Activated T-helper 17 cell treated with anti-CD3 and anti-CD28 coated beads, Interleukin-2, amount 50 U/mL, for 72 hours (primary cell): ENCODE measurements at regions not wholly inside any gene's neighbourhood (a gene's known extent, or its start where the extent isn't known, plus 50 kb on each side); places are given as distances from the start of the nearest gene placed in this dataset.
A peak's percentile ranks its signal among the peaks of the same experiment; 100 is the strongest.

ENCODE experiments used
- ATAC-seq: fragments of 150-1000 bp; cut with Tn5 transposase; replicated peaks from 2 replicates; pipeline ENCODE4 v1.10.0; 2021; ENCODE audit warnings: mild to moderate bottlenecking, moderate library complexity
- H3K27ac Mint-ChIP-seq: one replicate; pipeline ENCODE4 v1.8.0; 2022; ENCODE audit warnings: mixed read lengths
- H3K27me3 Mint-ChIP-seq: one replicate; pipeline ENCODE4 v1.8.0; 2022; ENCODE audit warnings: mixed read lengths
- H3K36me3 Mint-ChIP-seq: one replicate; pipeline ENCODE4 v1.8.0; 2022; ENCODE audit warnings: low read depth, mild to moderate bottlenecking, mixed read lengths
- H3K4me1 Mint-ChIP-seq: one replicate; pipeline ENCODE4 v1.8.0; 2022; ENCODE audit warnings: mixed read lengths
- H3K4me3 Mint-ChIP-seq: one replicate; pipeline ENCODE4 v1.8.0; 2022; ENCODE audit warnings: mild to moderate bottlenecking, mixed read lengths
- H3K9me3 Mint-ChIP-seq: one replicate; pipeline ENCODE4 v1.8.0; 2022; ENCODE audit warnings: mixed read lengths

DNA sequence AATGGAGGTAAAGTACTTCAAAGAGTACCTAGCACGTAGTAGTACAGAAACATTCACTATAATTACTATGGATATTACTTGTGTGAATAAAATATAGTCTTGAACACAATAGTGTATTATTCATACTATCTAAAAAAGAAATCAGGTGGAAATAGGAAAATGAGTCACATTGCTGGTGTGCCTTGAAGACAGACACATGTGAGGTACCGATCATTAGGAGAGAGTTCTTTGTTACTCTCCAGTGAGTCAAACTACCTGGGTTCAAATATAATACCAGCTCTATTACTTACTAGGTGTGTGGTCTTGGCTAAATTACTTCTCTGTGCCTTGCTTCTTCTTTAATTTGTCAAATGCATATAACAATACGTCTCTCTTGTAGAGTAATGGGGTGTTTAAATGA, 50.8 kb upstream of the BEND6 start:
- Mint-ChIP-seq H3K4me3 (no peak overlapping the region), H3K36me3 (no peaks in the 10 kb centered on the region), H3K9me3 (no peaks in the 10 kb centered on the region), H3K27ac (no peak overlapping the region), H3K27me3 (peaks cover 11% of the 10 kb centered on the region), H3K4me1 (no peaks in the 10 kb centered on the region)
- no peak for ATAC-seq

DNA sequence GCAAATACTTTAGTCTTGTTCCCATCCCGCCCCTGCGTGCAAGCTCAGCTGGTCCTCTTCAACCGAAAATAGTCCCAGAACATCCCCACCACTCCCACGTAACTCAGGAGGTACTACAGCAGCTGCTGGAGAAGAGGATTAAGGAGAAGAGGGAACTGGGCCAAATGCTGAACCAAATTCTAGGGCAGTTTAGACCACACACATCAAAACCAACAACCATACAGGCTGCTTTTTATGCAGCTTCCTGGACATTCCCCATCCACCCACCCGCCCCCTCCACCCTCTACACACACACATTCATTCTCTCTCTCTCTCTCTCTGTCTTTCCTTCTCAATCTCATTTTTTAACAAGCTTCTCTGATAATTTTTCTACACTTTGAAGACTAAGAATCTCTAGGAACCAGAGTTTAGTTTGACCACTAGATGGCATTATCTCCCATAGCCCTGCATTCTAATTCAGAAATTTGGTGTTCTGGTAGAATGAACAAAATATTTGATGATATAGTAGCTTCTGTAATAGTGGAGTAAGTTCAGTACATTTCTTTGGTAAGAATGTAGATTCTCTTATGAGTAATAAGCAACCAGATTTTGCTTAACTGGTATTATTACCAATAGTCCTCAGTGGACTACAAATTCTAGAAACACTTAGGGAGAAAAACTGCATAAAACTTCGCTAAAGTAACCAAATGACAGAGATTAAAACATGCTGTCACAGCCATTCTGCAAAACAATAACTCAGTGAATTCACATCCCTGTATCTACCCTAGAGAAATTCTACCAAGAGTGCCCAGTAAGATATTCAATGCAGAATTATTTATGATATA, 52.1 kb upstream of the BEND6 start:
- no peaks in the 10 kb centered on the region for H3K36me3 Mint-ChIP-seq
- H3K4me3 Mint-ChIP-seq, result no peak overlapping the region
- H3K9me3 Mint-ChIP-seq, result no peaks in the 10 kb centered on the region
- no peak for ATAC-seq
- no peak overlapping the region for H3K27ac Mint-ChIP-seq
- peaks cover 10% of the 10 kb centered on the region for H3K27me3 Mint-ChIP-seq
- H3K4me1 Mint-ChIP-seq, result no peaks in the 10 kb centered on the region

DNA sequence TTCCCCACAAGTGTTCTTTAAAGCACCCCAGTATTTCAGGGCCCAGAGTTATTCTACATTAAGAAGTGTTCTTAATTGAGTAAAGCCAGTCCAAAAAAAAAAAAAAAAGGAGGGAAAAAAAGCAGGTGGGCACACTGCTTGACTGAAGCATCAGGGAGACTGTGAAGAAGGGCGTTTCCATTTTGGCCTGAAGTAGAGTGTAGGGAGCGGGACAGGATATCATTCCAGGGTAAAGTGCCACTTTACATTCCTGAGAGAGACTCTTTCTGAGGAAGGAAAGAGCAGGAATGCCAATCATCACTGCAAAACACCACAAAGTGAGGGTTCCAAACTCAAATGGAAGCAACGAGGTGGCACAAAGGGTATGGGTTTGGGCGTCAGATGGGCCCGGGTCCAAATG, 54.1 kb upstream of the BEND6 start:
- ATAC-seq, result no peak
- H3K27me3 Mint-ChIP-seq, result peaks cover 10% of the 10 kb centered on the region
- H3K4me1 Mint-ChIP-seq, result no peaks in the 10 kb centered on the region
- no peaks in the 10 kb centered on the region for H3K36me3 Mint-ChIP-seq
- H3K4me3 Mint-ChIP-seq, result no peak overlapping the region
- no peak overlapping the region for H3K27ac Mint-ChIP-seq
- no peaks in the 10 kb centered on the region for H3K9me3 Mint-ChIP-seq

DNA sequence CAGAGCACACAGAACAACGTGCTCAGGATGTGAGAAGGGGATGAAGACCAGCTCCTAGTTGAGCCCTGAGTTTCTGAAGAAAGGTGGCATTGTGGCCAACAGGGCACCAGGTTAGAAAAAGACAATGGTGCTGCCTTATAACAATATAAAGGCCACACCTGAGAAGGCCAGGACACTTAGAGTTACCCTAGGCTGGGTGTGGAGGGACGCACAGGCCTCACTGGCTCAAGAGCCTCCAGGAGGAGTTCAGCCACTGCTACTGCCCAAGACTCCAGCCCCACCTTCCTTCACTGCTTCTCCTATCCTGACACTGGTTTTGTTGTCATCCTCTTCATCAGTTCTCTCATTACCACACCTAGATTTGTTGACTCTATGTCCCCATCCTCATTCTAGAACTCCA, 55.2 kb upstream of the BEND6 start:
- Mint-ChIP-seq H3K36me3 (no peaks in the 10 kb centered on the region), H3K4me1 (no peaks in the 10 kb centered on the region), H3K4me3 (no peak overlapping the region), H3K9me3 (no peaks in the 10 kb centered on the region), H3K27me3 (peaks cover 10% of the 10 kb centered on the region), H3K27ac (no peak overlapping the region)
- no peak for ATAC-seq

DNA sequence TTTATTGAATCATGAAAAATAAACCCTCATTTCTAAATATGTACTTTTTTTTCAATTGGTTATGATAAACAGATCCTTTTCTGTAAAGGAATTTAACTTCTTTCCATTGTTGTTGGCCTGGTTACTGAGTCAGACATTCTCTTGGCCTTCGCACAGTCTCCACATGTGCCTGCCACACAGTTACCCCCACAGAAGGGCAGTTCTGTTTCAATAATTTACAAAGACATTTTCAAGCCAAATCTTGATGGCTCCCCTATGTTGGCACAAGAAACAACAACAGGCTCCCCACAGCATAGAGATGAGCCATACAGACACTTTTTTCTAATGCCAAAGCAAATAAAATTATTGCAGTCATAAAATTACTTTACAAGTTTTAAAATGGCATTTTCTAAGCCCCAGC, 55.6 kb upstream of the BEND6 start:
- Mint-ChIP-seq H3K27ac (no peak overlapping the region), H3K27me3 (peaks cover 10% of the 10 kb centered on the region), H3K36me3 (no peaks in the 10 kb centered on the region), H3K4me3 (no peak overlapping the region), H3K4me1 (no peaks in the 10 kb centered on the region), H3K9me3 (no peaks in the 10 kb centered on the region)
- ATAC-seq, result no peak

DNA sequence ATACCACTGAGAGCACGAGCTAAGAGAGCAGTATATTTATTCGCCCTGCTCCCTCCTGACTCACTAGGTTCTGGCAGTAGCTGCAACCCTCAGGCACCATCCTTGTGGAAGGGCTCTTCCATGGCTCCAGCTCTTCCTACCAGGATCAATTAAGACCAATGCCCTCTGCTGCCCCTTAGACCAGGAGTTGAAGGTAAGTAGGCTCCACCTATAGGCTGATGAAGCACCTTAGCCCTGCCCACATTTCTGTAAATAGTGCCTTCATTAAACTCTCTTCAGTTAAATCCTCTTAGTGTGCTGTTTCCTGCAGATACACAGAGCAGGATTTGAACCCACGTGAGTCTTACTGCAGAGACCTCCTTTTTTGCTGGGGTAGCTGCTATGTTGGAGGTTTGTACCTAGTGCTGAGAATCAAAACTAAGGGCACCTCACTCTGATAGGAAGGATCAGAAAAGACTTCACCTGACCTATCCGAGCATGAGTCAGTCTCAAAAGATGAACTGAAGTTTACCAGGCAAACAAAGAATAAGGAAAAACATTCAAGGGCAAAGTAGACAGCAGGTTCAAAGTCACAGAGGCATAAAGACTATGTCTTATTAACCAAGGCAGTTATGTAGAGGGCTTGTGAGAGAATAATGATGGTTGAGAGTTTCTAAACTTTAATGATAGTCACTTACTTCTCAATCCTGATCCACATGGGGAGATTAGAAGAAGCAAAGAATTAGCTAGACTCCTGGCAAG, 56.9 kb upstream of the BEND6 start:
- Mint-ChIP-seq H3K36me3 (no peaks in the 10 kb centered on the region), H3K4me1 (no peaks in the 10 kb centered on the region), H3K27ac (no peak overlapping the region), H3K9me3 (no peaks in the 10 kb centered on the region), H3K27me3 (peaks cover 9% of the 10 kb centered on the region), H3K4me3 (no peak overlapping the region)
- ATAC-seq, result no peak

DNA sequence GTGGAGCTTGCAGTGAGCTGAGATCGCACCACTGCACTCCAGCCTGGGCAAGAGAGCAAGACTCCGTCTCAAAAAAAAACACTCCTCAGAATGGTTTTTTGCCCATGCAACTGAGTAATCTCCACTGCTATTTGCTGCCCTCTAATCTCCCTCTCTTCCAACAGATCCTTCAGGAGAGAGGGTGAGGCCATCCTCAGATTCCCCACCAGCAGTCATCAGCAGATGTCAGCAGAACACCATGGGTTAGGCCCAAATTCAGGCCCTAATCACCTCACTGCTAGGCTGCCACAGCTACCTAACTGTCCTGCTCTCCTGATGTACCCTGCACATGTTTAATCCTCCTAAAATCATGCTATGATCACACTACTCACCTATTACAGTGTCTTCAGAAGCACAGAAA, 63.2 kb upstream of the BEND6 start:
- ATAC-seq, result no peak
- peaks cover 3% of the 10 kb centered on the region for H3K27me3 Mint-ChIP-seq
- peaks cover 10% of the 10 kb centered on the region for H3K4me1 Mint-ChIP-seq
- peak overlapping the region; percentile 29 for H3K27ac Mint-ChIP-seq
- no peaks in the 10 kb centered on the region for H3K36me3 Mint-ChIP-seq
- H3K9me3 Mint-ChIP-seq, result no peaks in the 10 kb centered on the region
- no peak overlapping the region for H3K4me3 Mint-ChIP-seq

DNA sequence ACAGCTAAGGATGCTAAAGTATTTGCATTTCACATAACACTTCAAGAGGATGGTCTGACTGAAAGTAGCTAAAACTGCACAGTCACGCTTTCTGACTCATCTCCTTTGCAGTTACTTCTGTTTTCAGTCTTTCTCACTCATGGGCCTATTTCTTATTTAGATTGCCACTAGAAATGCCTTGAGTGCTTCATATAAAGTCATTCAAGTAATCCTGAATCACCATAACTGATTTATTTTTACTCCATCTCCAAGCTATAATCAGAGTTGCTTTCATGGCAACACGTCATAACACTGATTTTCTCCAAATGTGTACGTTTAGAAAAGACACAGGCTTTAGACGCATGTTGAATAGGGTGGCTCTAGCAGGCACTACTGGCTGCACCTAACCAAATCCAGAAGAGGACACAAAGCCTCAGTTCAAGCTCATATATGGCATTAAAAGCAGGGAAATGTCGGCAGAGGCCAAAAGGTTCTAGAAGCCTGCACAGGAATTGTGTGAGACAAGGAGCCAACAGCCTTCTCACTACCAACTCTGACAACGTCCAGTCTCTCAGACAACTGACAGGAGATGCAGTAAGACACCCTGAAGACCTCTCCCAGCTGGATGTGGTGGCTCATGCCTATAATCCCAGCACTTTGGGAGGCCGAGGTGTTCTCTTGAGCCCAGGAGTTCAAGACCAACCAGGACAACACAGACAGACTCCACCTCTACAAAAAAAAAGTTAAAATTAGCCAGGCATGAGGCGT, 64.1 kb upstream of the BEND6 start:
- Mint-ChIP-seq H3K4me3 (no peak overlapping the region), H3K9me3 (no peaks in the 10 kb centered on the region), H3K27me3 (no peaks in the 10 kb centered on the region), H3K27ac (peak overlapping the region; percentile 25), H3K4me1 (peaks cover 10% of the 10 kb centered on the region), H3K36me3 (no peaks in the 10 kb centered on the region)
- ATAC-seq, result peak; percentile 91

DNA sequence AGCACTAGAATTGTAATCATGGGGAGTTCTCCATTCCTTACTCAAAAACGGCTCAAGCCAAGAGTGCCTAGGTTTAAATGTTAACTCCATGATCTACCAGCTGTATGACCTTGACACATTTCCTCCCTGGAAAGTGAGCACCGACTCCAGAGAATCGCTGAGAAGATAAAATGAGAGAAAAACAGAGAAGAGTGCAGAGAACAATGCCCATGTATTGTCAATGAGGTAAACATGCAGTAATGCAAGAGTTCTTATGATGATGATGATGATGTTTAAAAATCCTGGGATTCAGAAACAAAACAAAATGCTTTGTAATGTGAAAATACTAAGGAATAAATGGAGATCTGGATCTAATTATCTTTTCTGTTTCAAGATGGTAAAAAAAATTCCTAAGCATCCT, 64.8 kb upstream of the BEND6 start:
- Mint-ChIP-seq H3K9me3 (no peaks in the 10 kb centered on the region), H3K4me3 (no peak overlapping the region), H3K4me1 (peaks cover 10% of the 10 kb centered on the region), H3K36me3 (no peaks in the 10 kb centered on the region), H3K27me3 (no peaks in the 10 kb centered on the region), H3K27ac (peak overlapping the region; percentile 48)
- ATAC-seq, result no peak

DNA sequence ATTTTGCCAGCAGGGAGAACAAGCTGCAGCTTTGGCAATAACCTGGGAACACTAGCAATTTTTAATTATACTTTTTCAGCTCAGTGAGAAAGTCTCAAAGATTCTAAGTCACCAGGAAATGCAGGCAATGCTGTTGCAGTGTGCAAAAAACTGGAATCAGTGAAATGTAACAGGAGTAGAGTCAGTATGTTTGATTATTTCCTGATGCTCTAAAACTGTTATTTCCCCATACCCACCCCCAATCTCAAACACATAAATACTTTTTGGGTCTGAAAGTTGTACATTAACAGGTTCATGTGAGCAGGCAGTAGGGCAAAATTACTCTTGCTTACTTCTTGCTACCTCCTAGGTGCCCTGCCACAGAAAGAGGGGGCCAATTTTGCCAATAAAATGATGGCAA, 65.4 kb upstream of the BEND6 start:
- Mint-ChIP-seq H3K27me3 (peaks cover under 1% of the 10 kb centered on the region), H3K9me3 (no peaks in the 10 kb centered on the region), H3K4me3 (no peak overlapping the region), H3K27ac (peak overlapping the region; percentile 48), H3K36me3 (no peaks in the 10 kb centered on the region), H3K4me1 (peaks cover 10% of the 10 kb centered on the region)
- ATAC-seq, result no peak

DNA sequence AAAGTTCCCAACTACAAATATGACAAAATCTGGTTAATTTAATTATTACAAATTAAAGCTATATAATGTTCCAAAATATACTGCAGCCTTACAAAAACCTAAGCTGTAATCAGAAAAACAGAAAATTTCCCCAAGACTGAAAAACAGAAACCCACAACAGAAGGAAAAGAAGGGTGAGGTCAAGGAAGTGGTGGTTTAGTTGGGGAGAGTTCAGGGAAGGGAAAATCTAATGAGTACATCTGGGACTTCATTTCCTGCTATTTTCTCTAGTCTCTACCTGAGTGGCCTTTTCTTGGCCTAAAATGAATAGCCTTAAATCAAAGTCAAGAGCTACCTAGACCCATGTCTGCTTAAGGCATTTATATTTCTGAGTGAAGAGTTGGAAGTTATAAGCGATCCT, 66.2 kb upstream of the BEND6 start:
- H3K4me3 Mint-ChIP-seq, result no peak overlapping the region
- ATAC-seq, result no peak
- peaks cover 10% of the 10 kb centered on the region for H3K4me1 Mint-ChIP-seq
- H3K27ac Mint-ChIP-seq, result no peak overlapping the region
- H3K27me3 Mint-ChIP-seq, result peaks cover 3% of the 10 kb centered on the region
- no peaks in the 10 kb centered on the region for H3K36me3 Mint-ChIP-seq
- H3K9me3 Mint-ChIP-seq, result no peaks in the 10 kb centered on the region

DNA sequence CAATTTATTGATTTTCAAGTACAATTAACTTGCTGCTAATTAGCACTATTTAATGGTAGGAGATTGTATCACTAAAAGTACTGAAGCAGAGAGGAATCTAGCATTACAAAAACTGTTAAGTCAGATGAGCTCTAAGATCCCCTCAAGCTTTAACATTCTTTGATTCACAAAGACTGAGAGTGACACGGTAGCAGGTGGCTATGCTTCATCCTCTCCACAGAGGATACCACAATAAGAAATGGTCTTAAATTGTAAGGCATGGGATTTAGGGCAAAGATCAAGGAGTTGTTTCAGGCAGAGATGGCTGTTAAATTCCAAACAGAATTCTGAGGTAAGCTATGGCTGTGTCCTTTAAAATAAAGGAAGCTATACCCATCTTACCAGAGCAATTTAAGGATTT, 67.8 kb upstream of the BEND6 start:
- Mint-ChIP-seq H3K9me3 (no peaks in the 10 kb centered on the region), H3K4me3 (no peak overlapping the region), H3K27me3 (peaks cover 3% of the 10 kb centered on the region), H3K4me1 (peaks cover 10% of the 10 kb centered on the region), H3K27ac (no peak overlapping the region), H3K36me3 (no peaks in the 10 kb centered on the region)
- no peak for ATAC-seq

DNA sequence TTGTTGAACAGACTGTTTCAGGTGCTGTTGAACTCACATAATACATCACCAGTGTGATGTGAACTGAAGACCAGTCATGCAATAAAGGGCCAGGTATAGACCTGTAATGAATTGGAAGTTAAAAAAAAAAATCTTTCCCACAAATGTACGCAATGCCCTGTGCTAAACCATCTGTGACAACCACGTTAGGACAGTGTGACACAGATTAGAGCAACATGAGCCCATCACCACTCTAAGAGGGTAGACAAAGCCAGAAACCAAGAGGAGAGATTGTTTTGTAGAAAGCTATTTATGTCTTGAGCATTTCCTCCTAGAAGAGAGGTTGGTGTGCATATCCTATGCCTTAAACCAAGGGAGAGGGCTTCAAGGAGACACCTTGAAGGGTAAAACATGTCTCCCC, 77.0 kb upstream of the BEND6 start:
- Mint-ChIP-seq H3K4me1 (no peaks in the 10 kb centered on the region), H3K27ac (no peak overlapping the region), H3K4me3 (no peak overlapping the region), H3K36me3 (no peaks in the 10 kb centered on the region), H3K9me3 (no peaks in the 10 kb centered on the region), H3K27me3 (peaks cover 7% of the 10 kb centered on the region)
- no peak for ATAC-seq

DNA sequence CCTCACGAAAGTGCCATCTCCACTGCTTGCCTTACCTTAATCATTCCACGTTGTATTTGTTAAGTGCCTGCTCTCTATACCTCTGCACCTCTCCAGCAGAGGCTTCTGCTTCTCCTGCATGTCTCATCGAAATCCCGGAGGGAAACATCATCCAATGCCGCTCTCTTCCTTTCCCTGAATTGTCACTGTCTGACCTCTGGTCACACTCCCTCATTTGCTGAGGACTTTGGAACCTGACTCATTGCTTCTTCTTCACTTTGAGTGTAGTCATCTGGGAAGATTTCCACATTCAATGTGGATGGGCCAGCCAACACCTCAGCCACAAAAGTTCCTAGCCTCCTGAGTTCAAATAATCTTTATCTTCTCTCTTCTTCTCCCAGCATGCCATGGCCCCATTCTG, 78.9 kb upstream of the BEND6 start:
- ATAC-seq, result no peak
- no peak overlapping the region for H3K27ac Mint-ChIP-seq

DNA sequence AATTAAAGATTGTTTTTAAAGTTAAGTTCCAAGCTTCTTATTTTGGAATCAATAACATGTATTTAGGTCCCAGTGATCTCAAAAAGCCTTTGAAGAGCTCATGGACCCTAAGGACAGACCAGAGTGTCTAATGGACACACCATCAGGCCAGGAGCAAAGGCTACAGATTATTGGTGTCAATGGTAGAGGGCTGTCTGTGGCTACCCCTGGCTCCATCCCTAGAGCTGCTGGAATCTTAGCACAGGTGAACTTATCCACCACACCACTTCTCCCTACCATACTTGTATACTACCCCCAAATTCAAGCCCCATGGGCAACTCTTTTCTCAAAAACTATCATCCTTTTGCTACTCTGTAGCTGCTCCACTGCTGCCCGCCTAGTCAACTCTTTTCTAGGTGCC, 79.4 kb upstream of the BEND6 start:
- Mint-ChIP-seq H3K4me3 (no peak overlapping the region), H3K36me3 (no peaks in the 10 kb centered on the region), H3K27me3 (peaks cover 7% of the 10 kb centered on the region), H3K9me3 (no peaks in the 10 kb centered on the region), H3K4me1 (no peaks in the 10 kb centered on the region), H3K27ac (no peak overlapping the region)
- no peak for ATAC-seq

More for the DNA sequence above, 78.9 kb upstream of the BEND6 start:
- Mint-ChIP-seq H3K27me3 (peaks cover 7% of the 10 kb centered on the region), H3K36me3 (no peaks in the 10 kb centered on the region), H3K9me3 (no peaks in the 10 kb centered on the region), H3K4me1 (no peaks in the 10 kb centered on the region), H3K4me3 (no peak overlapping the region)
